ENCODE measurements at regions not wholly inside any gene's neighbourhood (a gene's known extent, or its start where the extent isn't known, plus 50 kb on each side); places are given as distances from the start of the nearest gene placed in this dataset.
"Not testable (repeated sequence)": the region's sequence is repeated elsewhere in the genome, so short reads cannot be mapped to it uniquely, and the experiment has no call there.

DNA sequence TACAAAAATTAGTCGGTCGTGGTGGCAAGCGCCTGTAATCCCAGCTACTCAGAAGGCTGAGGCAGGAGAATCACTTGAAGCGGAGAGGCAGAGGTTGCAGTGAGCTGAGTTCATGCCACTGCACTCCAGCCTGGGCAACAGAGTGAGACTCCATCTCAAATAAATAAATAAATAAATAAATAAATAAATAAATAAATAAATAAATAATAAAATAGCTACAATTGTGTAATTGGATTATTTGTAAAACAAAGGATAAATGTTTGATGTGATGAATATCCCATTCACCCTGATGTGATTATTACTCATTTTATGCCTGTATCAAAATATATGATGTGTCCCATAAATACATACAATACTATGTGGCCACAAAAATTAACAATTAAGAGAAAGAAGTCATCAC is 1127.0 kb upstream of the POT1 start:
- TF ChIP-seq, protein P1, sequence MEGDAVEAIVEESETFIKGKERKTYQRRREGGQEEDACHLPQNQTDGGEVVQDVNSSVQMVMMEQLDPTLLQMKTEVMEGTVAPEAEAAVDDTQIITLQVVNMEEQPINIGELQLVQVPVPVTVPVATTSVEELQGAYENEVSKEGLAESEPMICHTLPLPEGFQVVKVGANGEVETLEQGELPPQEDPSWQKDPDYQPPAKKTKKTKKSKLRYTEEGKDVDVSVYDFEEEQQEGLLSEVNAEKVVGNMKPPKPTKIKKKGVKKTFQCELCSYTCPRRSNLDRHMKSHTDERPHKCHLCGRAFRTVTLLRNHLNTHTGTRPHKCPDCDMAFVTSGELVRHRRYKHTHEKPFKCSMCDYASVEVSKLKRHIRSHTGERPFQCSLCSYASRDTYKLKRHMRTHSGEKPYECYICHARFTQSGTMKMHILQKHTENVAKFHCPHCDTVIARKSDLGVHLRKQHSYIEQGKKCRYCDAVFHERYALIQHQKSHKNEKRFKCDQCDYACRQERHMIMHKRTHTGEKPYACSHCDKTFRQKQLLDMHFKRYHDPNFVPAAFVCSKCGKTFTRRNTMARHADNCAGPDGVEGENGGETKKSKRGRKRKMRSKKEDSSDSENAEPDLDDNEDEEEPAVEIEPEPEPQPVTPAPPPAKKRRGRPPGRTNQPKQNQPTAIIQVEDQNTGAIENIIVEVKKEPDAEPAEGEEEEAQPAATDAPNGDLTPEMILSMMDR (IDR thresholded peaks at IDR 0.05; ENCODE audit: low read depth, low read length, poor library complexity, severe bottlenecking), result not testable (repeated sequence)
- not testable (repeated sequence) for TF ChIP-seq EZH2phosphoT487 (IDR thresholded peaks at IDR 0.05; ENCODE audit: borderline replicate concordance, low read length)

All from DOHH2 (cell line).